Effector memory CD8-positive, alpha-beta T cell (primary cell): ENCODE measurements at regions not wholly inside any gene's neighbourhood (a gene's known extent, or its start where the extent isn't known, plus 50 kb on each side); places are given as distances from the start of the nearest gene placed in this dataset.

Experiments
- ATAC-seq: fragments of 150-1000 bp; cut with Tn5 transposase; replicated peaks from 2 replicates; pipeline ENCODE4 v1.10.0; 2021; ENCODE audit warnings: mild to moderate bottlenecking, moderate library complexity
- DNase-seq, 3 experiments: peaks; one replicate each; pipeline ENCODE4 v3.0.0; 2021
- H3K27ac Mint-ChIP-seq, 2 donors: one replicate each; pipeline ENCODE4 v1.8.0; 2022; ENCODE audit warnings: mild to moderate bottlenecking in 2 of 2, mixed read lengths in 2 of 2, moderate library complexity in 2 of 2
- H3K27me3 Mint-ChIP-seq, 2 donors: one replicate each; pipeline ENCODE4 v1.8.0; 2022; ENCODE audit warnings: mixed read lengths in 2 of 2
- H3K36me3 Mint-ChIP-seq: one replicate; pipeline ENCODE4 v1.8.0; 2022; ENCODE audit warnings: mild to moderate bottlenecking, moderate library complexity, mixed read lengths; ENCODE audit not compliant: insufficient read depth
- H3K4me1 Mint-ChIP-seq, 2 donors: one replicate each; pipeline ENCODE4 v1.8.0; 2022; ENCODE audit warnings: low read depth in 2 of 2, mixed read lengths in 2 of 2
- H3K4me3 Mint-ChIP-seq, 2 donors: one replicate each; pipeline ENCODE4 v1.8.0; 2022; ENCODE audit warnings: mild to moderate bottlenecking in 2 of 2, mixed read lengths in 2 of 2, moderate library complexity in 2 of 2
- H3K9me3 Mint-ChIP-seq, 2 donors: one replicate each; pipeline ENCODE4 v1.8.0; 2022; ENCODE audit warnings: mixed read lengths in 2 of 2

GRCh38 chr16:87006789-87007745 is 310.1 kb downstream of the C16orf95 start:
- DNase-seq (no peak), ATAC-seq (no peak)
- Mint-ChIP-seq H3K27ac (no peak overlapping the region), H3K9me3 (peaks cover 0 to 6% of the 10 kb centered on the region in 2 donors), H3K36me3 (no peaks in the 10 kb centered on the region), H3K4me3 (no peak overlapping the region), H3K4me1 (no peaks in the 10 kb centered on the region), H3K27me3 (peaks cover 0 to 14% of the 10 kb centered on the region in 2 donors)

GRCh38 chr16:87007907-87008306 is 309.3 kb downstream of the C16orf95 start:
- Mint-ChIP-seq H3K4me3 (no peak overlapping the region), H3K27ac (no peak overlapping the region), H3K36me3 (no peaks in the 10 kb centered on the region), H3K4me1 (no peaks in the 10 kb centered on the region), H3K9me3 (peaks cover 0 to 6% of the 10 kb centered on the region in 2 donors), H3K27me3 (peaks cover 0 to 14% of the 10 kb centered on the region in 2 donors)
- ATAC-seq (no peak), DNase-seq (no peak)

DNA sequence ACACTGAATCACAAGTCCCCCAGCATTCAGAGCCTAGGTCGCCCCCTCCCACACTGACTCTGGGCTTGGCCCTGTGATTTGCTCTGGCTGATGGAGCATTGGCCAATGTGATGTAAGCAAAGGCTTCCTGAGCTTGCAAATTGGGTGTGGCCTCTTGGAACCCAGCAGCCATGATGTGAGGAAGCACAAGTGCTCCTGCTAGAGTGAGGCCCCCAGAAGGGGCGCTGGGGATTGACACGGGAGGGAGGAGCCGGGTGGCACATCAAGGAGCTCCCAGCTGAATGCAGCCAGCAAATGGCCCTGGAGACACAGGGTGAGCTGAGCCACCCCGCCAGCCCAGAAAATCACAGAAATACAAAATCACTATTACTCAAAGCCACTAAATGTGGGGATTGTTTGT is 308.5 kb downstream of the C16orf95 start:
- ATAC-seq = no peak
- no peaks in the 10 kb centered on the region for H3K4me1 Mint-ChIP-seq
- no peak for DNase-seq
- peaks cover 0 to 14% of the 10 kb centered on the region in 2 donors for H3K27me3 Mint-ChIP-seq
- H3K4me3 Mint-ChIP-seq = no peak overlapping the region
- H3K36me3 Mint-ChIP-seq = no peaks in the 10 kb centered on the region
- no peak overlapping the region for H3K27ac Mint-ChIP-seq
- H3K9me3 Mint-ChIP-seq = peaks cover 0 to 6% of the 10 kb centered on the region in 2 donors

- H3K36me3 Mint-ChIP-seq = no peaks in the 10 kb centered on the region
- ATAC-seq (no peak), DNase-seq (no peak)
- no peak overlapping the region for H3K4me3 Mint-ChIP-seq
- H3K9me3 Mint-ChIP-seq = no peaks in the 10 kb centered on the region
- H3K4me1 Mint-ChIP-seq = no peaks in the 10 kb centered on the region
- H3K27me3 Mint-ChIP-seq = peaks cover 16 to 17% of the 10 kb centered on the region in 2 donors
- no peak overlapping the region for H3K27ac Mint-ChIP-seq
Observed at GRCh38 chr16:87012954-87013938, 303.9 kb downstream of the C16orf95 start.

DNA sequence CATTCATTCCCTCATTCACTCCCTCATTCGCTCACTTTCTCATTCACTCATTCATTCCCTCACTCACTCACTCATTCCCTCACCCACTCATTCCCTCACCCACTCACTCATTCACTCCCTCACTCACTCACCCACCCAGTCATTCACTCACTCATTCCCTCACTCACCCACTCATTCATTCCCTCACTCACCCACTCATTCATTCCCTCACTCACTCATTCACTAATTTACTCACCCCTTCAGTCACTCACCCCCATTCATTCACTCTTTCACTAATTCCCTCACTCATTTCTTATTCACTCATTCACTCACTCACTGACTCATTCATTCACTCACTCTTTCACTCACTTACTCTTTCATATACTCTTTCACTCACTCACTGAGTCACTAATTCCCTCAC is 303.1 kb downstream of the C16orf95 start:
- no peaks in the 10 kb centered on the region for H3K36me3 Mint-ChIP-seq
- no peak overlapping the region for H3K27ac Mint-ChIP-seq
- H3K4me1 Mint-ChIP-seq = no peaks in the 10 kb centered on the region
- no peak for ATAC-seq
- no peak for DNase-seq
- no peak overlapping the region for H3K4me3 Mint-ChIP-seq
- H3K9me3 Mint-ChIP-seq = no peaks in the 10 kb centered on the region
- peaks cover 21% of the 10 kb centered on the region in 2 donors for H3K27me3 Mint-ChIP-seq

DNA sequence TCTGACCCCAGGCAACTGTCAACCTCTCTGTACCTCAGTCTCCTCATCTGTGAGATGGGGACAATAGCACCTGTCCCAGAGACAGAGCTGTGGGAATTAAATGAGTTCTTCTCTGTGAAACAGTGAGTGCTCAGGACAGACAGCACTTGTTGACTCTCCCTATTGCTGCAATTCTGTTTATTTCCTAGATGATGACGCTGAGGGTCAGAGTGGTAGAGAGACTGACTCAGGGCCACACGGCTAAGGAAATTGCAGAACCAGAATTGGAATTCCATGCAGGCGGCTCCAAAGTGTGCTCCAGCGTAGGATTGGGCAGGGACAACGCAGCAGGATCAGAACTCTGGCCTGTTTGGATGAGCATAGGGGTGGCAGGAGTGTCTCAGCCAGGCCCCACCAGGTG is 302.2 kb downstream of the C16orf95 start:
- no peaks in the 10 kb centered on the region for H3K4me1 Mint-ChIP-seq
- no peaks in the 10 kb centered on the region for H3K9me3 Mint-ChIP-seq
- H3K27me3 Mint-ChIP-seq = peaks cover 21 to 22% of the 10 kb centered on the region in 2 donors
- H3K36me3 Mint-ChIP-seq = no peaks in the 10 kb centered on the region
- no peak overlapping the region for H3K4me3 Mint-ChIP-seq
- no peak for DNase-seq
- ATAC-seq = no peak
- H3K27ac Mint-ChIP-seq = no peak overlapping the region

- H3K4me1 Mint-ChIP-seq = no peaks in the 10 kb centered on the region
- no peak for ATAC-seq
Observed at GRCh38 chr16:87016046-87017035, 300.9 kb downstream of the C16orf95 start.

DNA sequence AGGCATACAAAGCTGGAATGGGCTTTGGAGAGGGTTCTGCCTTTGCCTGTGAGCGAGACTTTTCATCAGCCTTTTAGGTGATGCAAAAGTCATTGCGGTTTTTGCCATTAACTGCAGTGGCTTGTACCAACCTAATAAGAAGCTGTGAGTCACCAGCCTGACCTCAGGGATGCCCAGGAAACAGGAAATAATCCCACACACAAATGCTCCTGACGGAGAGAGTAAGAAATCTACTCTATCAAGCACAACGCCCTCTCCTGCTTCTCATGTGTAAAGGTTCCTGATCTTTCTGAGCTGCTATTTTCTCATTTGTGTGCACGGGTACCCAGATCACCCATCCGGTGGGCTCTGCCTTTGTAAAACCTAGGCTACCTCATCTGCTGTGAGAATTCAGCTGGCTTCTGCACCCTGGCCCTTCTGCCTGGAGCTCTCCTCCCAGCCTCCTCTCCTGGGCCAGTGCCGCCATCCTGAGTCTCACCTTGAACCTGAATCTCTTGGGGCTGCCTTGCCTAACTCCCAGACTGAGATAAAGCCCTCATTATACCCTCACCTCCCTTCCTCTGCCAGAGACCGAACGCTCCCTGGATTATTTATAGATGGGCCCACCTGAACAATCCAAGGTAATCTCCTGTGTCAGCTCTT is 299.7 kb downstream of the C16orf95 start:
- Mint-ChIP-seq H3K9me3 (no peaks in the 10 kb centered on the region), H3K4me1 (no peaks in the 10 kb centered on the region), H3K36me3 (no peaks in the 10 kb centered on the region), H3K27me3 (peaks cover 36 to 41% of the 10 kb centered on the region in 2 donors), H3K4me3 (no peak overlapping the region), H3K27ac (no peak overlapping the region)
- DNase-seq = no peak
- no peak for ATAC-seq

More at GRCh38 chr16:87016046-87017035, 300.9 kb downstream of the C16orf95 start:
- H3K36me3 Mint-ChIP-seq = no peaks in the 10 kb centered on the region
- no peak for DNase-seq
- H3K27me3 Mint-ChIP-seq = peaks cover 33 to 35% of the 10 kb centered on the region in 2 donors
- H3K4me3 Mint-ChIP-seq = no peak overlapping the region
- no peak overlapping the region for H3K27ac Mint-ChIP-seq
- no peaks in the 10 kb centered on the region for H3K9me3 Mint-ChIP-seq

DNA sequence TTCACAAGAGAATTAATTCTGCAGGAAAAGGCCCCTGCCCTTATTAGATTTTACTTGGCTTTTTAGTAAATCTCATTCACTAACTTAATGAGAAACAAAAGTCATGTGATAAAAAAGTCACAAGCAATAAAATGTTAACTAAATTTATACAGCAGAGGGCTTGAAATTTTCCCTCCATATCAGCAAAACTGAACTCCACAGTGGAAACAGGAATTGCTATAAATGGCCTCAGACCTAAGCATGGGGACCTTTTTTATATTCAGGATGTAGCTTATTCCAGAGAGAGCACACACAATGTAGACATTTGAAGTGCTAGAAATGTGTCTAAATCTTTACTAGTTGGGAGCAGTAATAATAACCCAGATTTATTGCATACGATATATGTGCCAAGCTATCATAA is 291.5 kb downstream of the C16orf95 start:
- Mint-ChIP-seq H3K4me1 (no peaks in the 10 kb centered on the region), H3K9me3 (peaks cover 0 to 7% of the 10 kb centered on the region in 2 donors), H3K36me3 (peaks cover 2% of the 10 kb centered on the region), H3K27me3 (peaks cover 28 to 29% of the 10 kb centered on the region in 2 donors), H3K4me3 (no peak overlapping the region), H3K27ac (no peak overlapping the region)
- ATAC-seq (no peak), DNase-seq (no peak)

DNA sequence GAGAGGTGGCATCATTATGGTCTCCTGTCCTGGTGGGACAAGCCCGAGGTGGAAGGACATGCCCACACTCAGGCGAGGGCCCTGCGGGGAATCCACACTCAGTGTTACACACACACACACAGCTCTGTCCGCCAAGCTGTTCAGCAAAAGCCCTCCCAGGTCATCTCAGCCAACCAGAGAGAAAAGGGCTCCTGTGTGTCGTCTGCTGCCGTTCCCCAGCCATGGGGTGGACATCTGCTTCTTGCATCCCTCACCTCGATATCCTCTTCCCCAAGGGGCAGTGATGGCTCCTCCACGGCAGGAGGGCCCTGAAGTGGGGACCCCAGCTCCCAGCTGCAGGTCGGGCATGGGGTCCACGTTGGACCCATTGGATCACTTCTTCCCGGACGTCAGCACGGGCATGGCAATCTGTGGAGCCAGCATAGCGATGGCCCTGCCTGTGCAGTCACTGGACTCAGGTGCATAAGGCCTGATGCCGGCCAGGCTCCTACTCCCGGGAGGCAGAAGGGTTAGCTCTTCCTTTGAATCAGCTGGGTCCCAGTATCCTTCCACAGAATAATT is 290.1 kb downstream of the C16orf95 start:
- Mint-ChIP-seq H3K36me3 (peaks cover 2% of the 10 kb centered on the region), H3K27ac (no peak overlapping the region), H3K9me3 (peaks cover 0 to 7% of the 10 kb centered on the region in 2 donors)

GRCh38 chr16:87028481-87029320 is 288.5 kb downstream of the C16orf95 start:
- no peaks in the 10 kb centered on the region for H3K4me1 Mint-ChIP-seq
- peaks cover 12 to 22% of the 10 kb centered on the region in 2 donors for H3K27me3 Mint-ChIP-seq
- no peak overlapping the region for H3K4me3 Mint-ChIP-seq
- no peak for ATAC-seq
- no peak overlapping the region for H3K27ac Mint-ChIP-seq
- peaks cover 0 to 7% of the 10 kb centered on the region in 2 donors for H3K9me3 Mint-ChIP-seq
- no peak for DNase-seq
- H3K36me3 Mint-ChIP-seq = no peaks in the 10 kb centered on the region

More for the DNA sequence above, 290.1 kb downstream of the C16orf95 start:
- Mint-ChIP-seq H3K4me3 (no peak overlapping the region), H3K27me3 (peaks cover 15 to 22% of the 10 kb centered on the region in 2 donors), H3K4me1 (no peaks in the 10 kb centered on the region)
- DNase-seq (no peak), ATAC-seq (no peak)
